ENCODE measurements at regions not wholly inside any gene's neighbourhood (a gene's known extent, or its start where the extent isn't known, plus 50 kb on each side); places are given as distances from the start of the nearest gene placed in this dataset.

GRCh38 chr3:168655611-168656010 is 559.9 kb upstream of the GOLIM4 start:
- no peak for TF ChIP-seq CTCF (optimal IDR thresholded peaks at IDR 0.05 in 1 of 3, IDR thresholded peaks at IDR 0.05 in 1 of 3, conservative IDR thresholded peaks at IDR 0.05 in 1 of 3; ENCODE audit: extremely low read depth in 1 of 3, insufficient read depth in 2 of 3, low read length in 3 of 3)
- no peak for TF ChIP-seq EZH2 (IDR thresholded peaks at IDR 0.05; ENCODE audit: low read length)
- no peak overlapping the region for H3K4me3 ChIP-seq (ENCODE audit: control insufficient read depth in 2 of 3, extremely low read depth in 1 of 3, insufficient read depth in 2 of 3, low read depth in 1 of 3, low read length in 3 of 3)
- H4K20me1 ChIP-seq (ENCODE audit: control insufficient read depth, extremely low read depth, insufficient read depth, low read length): no peaks in the 10 kb centered on the region
- no peak overlapping the region for H3K27ac ChIP-seq (ENCODE audit: control insufficient read depth, insufficient read depth, low read length)
- H2AFZ ChIP-seq (ENCODE audit: control insufficient read depth, low read length): no peak overlapping the region
- H3K9ac ChIP-seq (ENCODE audit: control insufficient read depth, extremely low read depth, insufficient read depth, low read length): no peak overlapping the region
- no peaks in the 10 kb centered on the region for H3K27me3 ChIP-seq (ENCODE audit: control insufficient read depth, extremely low read depth, insufficient read depth, low read length)
- no peaks in the 10 kb centered on the region for H3K4me1 ChIP-seq (ENCODE audit: control insufficient read depth, extremely low read depth, insufficient read depth, low read length)
- dilution Hi-C loops (cut with MboI; ENCODE audit: extremely low pct_ligation_motif_present, low sequenced_read_pairs): no loop called here
- no peak overlapping the region for H3K4me2 ChIP-seq (ENCODE audit: control insufficient read depth, extremely low read depth, insufficient read depth, low read depth, low read length)
- FAIRE-seq: no peak
- H3K79me2 ChIP-seq (ENCODE audit: control insufficient read depth, insufficient read depth, low read length): no peaks in the 10 kb centered on the region
- H3K9me3 ChIP-seq (ENCODE audit: control insufficient read depth, low read depth, low read length): no peaks in the 10 kb centered on the region
- no peak for DNase-seq (ENCODE audit: low read depth, low spot score)
- no peaks in the 10 kb centered on the region for H3K9me1 ChIP-seq (ENCODE audit: control insufficient read depth, extremely low read depth, insufficient read depth, low read length)
- H3K36me3 ChIP-seq (ENCODE audit: control insufficient read depth in 2 of 2, extremely low read depth in 1 of 2, insufficient read depth in 2 of 2, low read length in 2 of 2): no peaks in the 10 kb centered on the region

- no peaks in the 10 kb centered on the region for H3K4me1 ChIP-seq (ENCODE audit: control insufficient read depth, extremely low read depth, insufficient read depth, low read length)
- no peaks in the 10 kb centered on the region for H3K36me3 ChIP-seq (ENCODE audit: control insufficient read depth in 2 of 2, extremely low read depth in 1 of 2, insufficient read depth in 2 of 2, low read length in 2 of 2)
- no peak overlapping the region for H3K27ac ChIP-seq (ENCODE audit: control insufficient read depth, insufficient read depth, low read length)
- H3K79me2 ChIP-seq (ENCODE audit: control insufficient read depth, insufficient read depth, low read length): no peaks in the 10 kb centered on the region
- dilution Hi-C loops (cut with MboI; ENCODE audit: extremely low pct_ligation_motif_present, low sequenced_read_pairs): no loop called here
- no peak overlapping the region for H3K4me3 ChIP-seq (ENCODE audit: control insufficient read depth in 2 of 3, extremely low read depth in 1 of 3, insufficient read depth in 2 of 3, low read depth in 1 of 3, low read length in 3 of 3)
- H4K20me1 ChIP-seq (ENCODE audit: control insufficient read depth, extremely low read depth, insufficient read depth, low read length): no peaks in the 10 kb centered on the region
- H3K9me3 ChIP-seq (ENCODE audit: control insufficient read depth, low read depth, low read length): no peaks in the 10 kb centered on the region
- no peaks in the 10 kb centered on the region for H3K27me3 ChIP-seq (ENCODE audit: control insufficient read depth, extremely low read depth, insufficient read depth, low read length)
- no peak overlapping the region for H2AFZ ChIP-seq (ENCODE audit: control insufficient read depth, low read length)
- no peak for TF ChIP-seq EZH2 (IDR thresholded peaks at IDR 0.05; ENCODE audit: low read length)
- no peak for TF ChIP-seq CTCF (optimal IDR thresholded peaks at IDR 0.05 in 1 of 3, IDR thresholded peaks at IDR 0.05 in 1 of 3, conservative IDR thresholded peaks at IDR 0.05 in 1 of 3; ENCODE audit: extremely low read depth in 1 of 3, insufficient read depth in 2 of 3, low read length in 3 of 3)
- DNase-seq (ENCODE audit: low read depth, low spot score) (no peak), FAIRE-seq (no peak)
- H3K9ac ChIP-seq (ENCODE audit: control insufficient read depth, extremely low read depth, insufficient read depth, low read length): no peak overlapping the region
- no peaks in the 10 kb centered on the region for H3K9me1 ChIP-seq (ENCODE audit: control insufficient read depth, extremely low read depth, insufficient read depth, low read length)
- no peak overlapping the region for H3K4me2 ChIP-seq (ENCODE audit: control insufficient read depth, extremely low read depth, insufficient read depth, low read depth, low read length)
These were observed 559.0 kb upstream of the GOLIM4 start for GRCh38 chr3:168654700-168655099.

Measured in keratinocyte (primary cell).